NCI-H2196 (cell line): ENCODE measurements at regions not wholly inside any gene's neighbourhood (a gene's known extent, or its start where the extent isn't known, plus 50 kb on each side); places are given as distances from the start of the nearest gene placed in this dataset.
"Not testable (repeated sequence)": the region's sequence is repeated elsewhere in the genome, so short reads cannot be mapped to it uniquely, and the experiment has no call there.

Experiments
- DNase-seq: peaks from one replicate; lab custom pipeline; 2025; ENCODE audit not compliant: unreplicated experiment; lab: John Stamatoyannopoulos, UW

DNA sequence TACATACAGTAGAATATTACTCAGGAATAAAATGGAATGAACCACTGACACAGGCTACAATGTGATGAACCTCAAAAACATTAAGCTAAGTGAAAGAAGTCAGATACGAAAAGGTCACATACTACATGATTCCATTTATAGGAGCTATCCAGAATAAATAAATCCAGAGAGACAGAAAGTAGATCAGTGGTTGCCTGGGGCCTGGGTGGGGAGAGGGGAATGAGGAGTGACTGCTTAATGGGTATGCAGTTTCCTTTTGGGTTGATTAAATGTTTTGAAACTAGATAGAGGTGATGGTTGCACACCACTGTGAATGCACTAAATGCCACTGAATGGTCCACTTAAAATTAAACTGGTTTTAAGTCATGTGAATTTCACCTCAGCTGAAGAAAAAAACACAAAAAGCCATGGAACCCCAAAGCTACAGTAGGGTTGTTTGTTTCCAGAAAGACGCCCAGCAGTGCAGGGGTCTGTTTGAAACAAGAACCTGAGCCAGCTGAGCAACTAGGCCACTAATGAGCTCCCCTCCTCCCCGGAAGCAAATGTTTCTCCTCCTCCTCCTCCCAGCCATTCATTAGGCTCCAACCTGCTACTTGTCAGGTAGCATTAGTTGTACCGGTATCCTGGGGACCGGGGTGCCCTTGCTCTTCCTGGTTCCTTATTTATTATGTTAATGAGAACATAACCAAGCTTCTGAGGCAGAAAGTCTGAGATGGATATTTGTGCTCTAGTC lies 168.4 kb downstream of the EVX1 start:
- DNase-seq = no peak

DNA sequence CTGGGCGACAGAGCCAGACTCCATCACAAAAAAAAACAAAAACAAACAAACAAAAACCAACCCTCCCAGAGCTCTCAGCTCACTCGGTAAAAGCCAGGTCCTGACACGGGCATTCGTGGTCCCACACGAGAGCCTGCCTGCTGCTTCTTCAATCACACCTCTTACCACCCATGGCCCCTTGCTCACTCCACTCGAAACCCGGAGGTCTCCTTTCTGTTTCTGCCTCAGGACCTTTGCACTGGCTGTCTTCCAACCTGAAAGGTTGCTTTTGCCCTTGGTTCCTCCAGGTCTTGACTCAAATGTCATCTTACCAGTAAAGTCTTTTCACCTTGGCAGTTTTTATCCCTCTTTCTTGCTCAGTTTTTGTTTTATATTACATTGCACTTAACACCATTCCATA lies 169.6 kb downstream of the EVX1 start:
- no peak for DNase-seq

DNA sequence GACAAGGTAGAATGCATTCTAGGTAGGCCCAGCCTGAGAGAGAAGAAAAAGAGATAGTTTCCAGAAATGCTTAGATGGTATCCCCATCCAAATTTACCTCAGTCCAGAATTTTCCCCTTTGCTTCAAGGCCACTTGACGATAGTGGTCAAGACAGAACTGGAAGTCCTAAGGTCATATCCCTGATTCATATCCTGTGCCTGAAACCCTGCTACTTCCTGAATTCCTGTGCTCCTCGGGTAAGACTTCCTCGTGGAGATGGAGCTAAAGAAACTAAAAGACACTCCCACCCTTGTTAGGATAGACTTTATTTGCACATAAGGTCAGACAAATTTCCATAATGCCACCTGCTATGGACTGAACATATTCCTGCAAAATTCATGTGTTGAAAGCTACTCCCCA lies 175.9 kb downstream of the EVX1 start:
- DNase-seq = no peak

DNA sequence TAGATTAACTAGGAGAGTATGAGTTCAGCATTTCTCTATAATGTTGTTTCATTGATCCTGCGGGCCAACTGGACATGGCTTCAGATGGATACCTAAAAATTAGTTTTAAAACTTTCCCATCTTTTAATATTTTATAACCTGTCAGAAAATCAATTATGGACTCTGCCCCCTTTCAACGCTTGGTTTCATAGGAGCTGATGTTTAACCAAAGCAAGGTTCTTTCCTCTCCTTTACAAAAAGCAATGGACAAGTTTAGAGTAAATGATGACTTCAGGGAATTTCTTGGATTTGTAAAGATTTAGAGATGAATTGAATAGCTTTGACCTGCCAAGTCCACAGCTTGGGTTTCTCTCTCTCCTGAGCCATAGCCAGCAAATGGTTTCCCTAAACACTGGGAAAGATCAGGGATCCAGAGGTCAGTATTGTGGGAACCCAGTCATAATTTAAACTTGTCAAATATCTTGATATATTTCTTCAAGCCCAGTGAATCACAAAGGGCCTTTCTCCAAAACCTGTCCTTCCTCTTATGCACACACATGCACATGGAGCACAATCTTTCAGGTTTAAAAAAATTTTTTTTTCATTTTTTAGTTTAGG lies 177.1 kb downstream of the EVX1 start:
- DNase-seq = no peak

DNA sequence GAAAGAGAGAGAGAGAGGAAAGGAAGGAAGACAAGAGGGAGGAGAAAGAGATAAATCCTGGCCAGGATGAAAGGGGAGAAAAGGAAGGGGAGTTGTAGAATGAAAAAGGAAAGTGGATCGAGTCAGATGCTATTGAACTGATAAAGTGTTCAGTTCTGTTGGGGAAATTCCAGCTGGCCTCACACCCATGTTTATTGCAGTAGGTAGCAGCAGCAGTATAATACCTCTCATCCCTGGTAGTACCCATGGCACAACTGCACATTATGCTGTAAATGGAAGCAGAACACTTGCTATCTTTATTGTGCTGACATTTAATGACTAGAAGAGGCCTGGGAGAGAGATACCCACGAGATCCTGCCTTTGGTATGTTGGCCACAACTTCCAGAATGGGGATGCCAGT lies 178.1 kb downstream of the EVX1 start:
- no peak for DNase-seq

DNA sequence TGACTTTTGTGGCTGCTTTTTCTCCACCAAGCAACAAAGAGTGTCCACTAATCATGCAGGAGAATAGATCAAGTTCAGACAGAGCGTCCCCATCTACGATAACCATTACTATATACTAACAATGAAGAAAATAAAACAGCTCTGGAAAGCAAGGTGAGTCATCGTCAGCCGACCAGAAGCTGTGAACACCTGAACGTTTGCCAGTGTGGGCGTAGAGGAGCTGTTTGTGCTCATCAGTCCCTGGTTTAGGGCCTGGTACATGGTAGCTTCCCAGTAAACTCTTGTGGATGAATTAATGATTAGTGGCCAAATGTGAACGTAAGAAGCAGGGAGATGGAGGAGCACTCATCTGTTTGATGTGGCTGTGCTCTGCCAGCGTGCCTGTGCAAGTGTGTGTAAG lies 180.7 kb downstream of the EVX1 start:
- no peak for DNase-seq

DNA sequence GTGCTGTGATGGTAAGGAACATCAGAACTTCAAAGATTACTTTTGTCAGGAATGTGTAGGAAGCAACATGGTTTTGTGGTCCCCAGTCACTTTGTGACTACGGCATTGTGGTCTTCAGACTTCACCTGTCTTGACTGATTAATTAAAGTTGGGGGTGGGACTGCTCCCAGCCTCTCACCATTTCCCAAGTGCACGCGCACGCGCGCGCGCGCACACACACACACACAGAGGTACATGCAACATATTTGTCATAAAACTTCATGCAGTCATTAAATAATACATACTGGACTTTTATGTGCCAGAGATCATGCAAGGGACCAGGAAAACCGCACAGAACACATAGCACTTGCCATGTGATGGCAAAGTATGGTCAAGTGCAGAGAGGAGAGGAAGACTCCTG lies 181.2 kb downstream of the EVX1 start:
- DNase-seq = no peak

DNA sequence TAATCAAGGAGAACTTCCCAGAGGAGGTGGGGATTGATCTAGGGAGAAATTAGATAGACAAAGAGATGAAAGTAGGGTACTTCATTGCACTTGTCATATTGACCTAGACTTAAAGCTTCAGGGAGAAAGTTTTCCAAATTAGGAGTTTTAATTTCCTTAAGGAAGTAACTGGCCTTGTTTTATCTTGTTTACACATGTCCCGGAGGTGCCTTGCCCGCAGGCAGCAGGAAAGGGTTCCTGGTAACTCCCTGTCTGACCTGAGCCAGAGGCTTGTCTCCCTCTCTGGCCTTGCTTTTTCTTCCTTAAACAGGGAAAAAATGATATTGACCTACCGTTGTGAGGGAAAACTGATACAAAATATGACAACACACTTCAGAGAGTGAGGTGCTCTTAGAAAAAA lies 181.6 kb downstream of the EVX1 start:
- no peak for DNase-seq

DNA sequence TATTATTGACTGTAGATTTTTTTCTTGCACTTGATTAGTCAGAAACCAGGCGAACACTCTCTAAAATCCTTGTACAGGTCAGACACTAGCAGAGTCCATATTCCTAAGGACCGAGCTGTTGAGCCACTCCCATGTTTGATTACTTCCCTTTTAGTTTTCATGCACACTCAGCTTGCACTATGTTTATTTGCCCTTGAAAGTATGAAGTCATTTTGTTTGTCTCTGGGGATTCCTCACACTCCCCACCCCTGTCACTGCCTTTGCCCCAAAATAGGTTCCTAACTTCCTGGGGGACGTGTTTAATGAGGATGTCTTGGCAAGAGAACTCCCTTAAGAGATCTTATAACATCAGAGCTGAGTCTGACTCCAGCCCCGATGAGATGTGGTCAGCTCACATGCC lies 182.1 kb downstream of the EVX1 start:
- no peak for DNase-seq

DNA sequence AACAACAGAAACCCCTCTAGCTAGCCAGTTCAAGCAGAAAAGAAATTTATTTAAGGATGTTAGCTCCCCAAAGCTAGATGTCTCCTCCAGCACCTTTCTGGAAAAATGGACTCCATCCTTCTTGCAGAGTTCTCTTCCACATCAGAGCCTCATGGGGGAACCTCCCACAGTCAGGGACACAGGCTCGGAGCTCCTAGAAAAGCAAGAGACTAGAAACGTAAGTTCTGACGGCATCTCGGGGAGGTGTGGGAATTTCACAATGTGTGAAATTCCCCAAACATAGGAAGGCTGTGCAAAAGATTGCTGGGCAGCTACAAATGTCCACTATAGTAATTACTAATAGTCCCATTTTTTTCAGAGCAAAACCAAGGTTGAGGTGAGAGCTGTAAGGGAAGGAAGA lies 184.8 kb downstream of the EVX1 start:
- DNase-seq = no peak

DNA sequence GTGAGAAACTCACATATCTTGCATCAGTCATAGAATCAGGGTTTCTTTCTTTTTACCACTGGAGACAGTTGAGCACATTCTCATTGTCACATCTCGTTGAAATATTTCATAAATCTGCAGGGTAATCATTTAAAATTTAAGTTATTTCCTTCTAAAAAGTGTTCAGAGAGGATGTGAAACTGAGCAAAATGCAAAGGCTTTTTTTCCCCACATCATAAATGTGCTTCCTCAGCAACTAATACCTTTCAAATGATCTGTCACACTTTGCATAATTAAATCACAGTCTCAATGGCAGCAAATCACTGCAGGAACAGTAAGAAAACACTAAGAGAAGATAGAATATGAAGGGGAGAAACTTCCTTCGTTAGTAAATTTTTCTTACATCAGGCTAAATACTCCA lies 187.5 kb downstream of the EVX1 start:
- DNase-seq = no peak

DNA sequence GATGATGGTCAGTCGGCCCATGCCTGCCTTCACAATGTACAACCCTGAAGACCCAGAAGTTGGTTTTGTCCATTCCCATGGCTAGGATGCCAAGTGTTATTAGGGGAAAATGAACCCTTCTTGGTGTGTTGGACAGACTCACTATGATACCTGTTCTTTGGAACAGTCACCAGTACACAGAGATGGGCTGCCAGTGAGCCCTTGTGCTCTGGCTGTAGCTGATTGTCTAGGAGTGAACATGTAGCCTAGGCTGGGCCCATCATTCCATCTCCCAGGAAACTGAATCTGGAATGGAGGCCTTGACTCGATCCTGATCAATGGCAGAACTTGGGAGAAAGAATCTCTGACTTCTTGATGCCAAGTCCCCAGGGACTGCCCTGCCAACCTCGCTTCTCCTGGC lies 188.9 kb downstream of the EVX1 start:
- no peak for DNase-seq

DNA sequence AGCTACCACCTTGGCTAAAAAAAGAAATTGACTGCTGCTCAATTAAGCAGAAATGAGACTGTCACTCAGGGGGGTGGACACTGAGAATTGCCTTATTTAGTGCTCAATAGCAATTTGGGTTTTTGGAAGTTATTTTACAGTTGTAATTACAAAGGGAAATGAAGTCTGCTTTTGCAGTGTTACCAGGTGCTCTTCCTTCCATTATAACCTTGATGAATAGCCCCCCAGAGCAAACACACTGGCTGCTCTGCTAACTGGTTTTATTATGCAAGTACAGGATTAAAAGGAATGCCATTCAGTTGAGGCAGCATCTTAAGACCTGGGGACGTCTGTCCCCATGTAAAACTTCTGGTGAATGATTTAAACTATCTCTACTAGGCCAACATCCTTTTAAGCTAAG lies 191.0 kb downstream of the EVX1 start:
- DNase-seq = no peak

DNA sequence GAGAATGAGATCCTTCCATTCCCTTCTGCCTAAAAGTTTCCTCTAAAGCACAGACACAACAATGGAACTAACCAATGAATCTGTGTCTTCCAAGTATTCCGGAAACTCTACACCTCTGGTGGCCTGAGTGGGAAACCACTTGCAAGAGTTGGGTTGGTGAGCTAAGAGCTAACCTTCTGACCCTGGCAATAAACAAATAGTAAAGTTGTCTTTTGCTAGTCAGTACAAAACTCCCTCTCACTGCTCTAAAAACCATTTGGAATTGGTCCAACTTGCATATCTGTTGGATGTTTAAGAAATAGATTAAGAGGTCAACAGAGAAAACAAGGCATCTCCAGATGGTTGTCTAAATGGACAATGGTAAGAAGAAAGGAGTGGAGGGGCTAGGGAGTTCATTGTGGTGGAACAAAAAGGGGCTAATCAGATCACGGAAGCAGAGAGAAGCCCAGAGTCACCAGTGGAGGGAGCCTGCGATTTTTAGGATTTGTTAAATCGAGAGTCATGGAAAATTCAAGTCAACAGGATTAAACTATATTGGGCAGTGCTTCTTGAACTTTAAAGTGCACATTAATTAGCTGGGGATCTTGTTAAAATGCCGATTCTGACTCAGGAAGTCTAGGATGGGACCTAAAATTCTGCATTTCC lies 192.3 kb downstream of the EVX1 start:
- DNase-seq = no peak

DNA sequence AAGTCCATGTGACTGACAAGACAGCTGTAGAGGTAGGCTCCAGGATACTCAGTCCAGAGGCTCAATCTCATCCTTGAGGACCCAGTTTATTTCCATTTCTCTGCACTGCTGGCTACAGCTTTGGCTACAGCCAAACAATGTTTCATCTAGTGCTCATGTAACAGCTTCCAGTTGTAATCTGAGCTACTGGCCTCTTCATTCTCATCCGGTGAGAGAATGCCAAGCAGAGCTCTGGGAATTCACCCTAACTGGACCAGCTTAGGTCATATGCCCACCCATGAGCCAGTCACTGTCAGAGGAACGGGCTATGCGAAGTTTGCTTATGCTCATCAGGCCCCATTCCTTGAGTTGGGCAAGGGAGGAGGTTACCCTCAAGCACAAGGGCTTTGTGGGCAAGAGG lies 192.9 kb downstream of the EVX1 start:
- no peak for DNase-seq

DNA sequence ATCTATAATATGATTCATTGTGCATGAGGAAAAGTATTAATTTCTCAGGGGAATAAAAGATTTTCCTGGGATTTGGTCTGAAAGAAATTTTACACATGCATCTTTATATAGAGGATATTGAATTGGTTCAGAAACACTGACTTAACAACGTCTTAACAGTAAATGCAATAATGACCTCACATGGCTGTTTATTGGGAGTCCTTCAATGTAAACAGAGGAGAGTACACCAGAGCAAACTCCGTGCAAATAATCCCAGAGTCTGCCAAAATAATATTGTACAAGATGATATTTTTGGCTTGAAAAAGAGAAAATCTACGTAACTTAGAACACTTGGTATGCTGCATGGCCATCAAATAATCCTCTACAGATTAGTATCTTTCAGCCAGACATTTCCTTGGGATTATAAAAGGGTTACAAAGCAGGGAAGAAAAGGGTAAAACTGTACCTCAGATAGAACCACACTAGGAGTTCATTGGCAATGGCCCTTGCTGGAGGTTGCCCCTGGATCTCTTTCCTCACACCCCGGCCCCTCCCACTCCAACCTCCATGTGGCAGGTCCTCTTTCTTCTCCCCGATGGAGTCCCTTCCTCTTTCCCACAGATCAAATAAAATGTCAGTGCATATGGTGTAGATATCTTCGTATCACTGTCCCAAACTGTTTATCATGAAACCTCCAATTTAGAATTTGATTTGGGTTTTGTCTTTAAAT lies 196.4 kb downstream of the EVX1 start:
- no peak for DNase-seq

DNA sequence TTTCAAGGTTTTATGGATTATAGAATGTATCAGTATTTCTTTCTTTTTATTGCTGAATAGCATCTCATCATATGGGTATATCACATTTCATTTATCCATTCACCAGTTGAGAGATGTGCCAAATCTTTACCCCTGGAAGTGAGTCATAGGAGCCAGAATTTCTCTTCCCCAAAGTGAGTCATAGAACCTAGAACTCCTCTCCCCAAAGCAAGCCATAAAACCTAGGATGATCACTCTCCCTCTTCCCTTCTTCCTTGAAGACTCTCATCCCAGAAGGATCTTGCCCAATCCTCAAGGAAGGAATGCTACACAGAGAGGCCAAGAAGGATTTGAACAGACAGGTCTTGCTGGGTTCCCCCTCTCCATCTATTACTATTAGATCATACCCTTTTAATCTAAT lies 199.9 kb downstream of the EVX1 start:
- no peak for DNase-seq

DNA sequence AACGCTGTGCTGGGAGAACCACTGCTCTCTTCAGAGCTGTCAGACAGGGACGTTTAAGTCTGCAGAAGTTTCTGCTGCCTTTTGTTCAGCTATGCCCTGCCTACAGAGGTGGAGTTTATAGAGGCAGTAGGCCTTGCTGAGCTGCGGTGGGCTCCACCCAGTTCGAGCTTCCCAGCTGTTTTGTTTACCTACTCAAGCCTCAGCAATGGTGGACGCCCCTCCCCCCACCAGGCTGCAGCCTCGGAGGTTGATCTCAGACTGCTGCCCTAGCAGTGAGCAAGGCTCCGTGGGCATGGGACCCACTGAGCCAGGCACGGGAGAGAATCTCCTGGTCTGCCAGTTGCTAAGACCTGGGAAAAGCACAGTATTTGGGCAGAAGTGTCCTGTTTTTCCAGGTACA lies 206.4 kb downstream of the EVX1 start:
- not testable (repeated sequence) for DNase-seq

DNA sequence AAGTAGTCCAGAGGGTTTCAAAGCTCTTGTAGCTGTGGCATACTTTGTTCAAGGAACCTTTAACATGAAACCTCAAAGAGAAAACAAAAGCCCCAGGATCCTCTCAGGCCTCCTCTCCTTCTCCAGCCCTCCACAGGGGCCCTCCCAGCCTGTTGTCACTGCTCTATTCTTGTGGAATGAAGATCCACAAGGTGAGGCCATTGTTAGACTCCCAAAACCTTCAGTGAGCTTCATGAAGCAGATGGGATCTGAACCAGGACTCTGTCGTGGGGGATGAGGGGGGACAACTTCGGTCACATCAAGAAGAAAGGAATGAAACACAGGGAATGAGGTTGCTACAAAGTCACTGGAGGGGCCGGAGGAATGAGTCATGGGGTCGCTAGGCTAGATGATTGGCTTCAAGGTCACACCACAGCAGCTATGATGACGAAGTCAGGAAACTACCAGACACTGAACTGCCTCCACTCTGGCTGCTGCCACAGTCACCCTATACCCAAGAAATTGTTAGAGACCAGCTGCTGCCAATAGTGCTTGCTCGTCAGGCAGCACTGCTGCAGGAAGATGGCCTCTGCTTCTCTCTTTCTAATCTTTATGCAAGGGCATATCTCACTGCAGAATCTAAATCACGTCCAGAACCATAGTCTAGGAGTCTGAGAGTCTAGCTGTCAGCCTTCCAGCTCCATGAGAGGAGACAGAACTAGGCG lies 208.8 kb downstream of the HIBADH start:
- peak; percentile 16 for DNase-seq

DNA sequence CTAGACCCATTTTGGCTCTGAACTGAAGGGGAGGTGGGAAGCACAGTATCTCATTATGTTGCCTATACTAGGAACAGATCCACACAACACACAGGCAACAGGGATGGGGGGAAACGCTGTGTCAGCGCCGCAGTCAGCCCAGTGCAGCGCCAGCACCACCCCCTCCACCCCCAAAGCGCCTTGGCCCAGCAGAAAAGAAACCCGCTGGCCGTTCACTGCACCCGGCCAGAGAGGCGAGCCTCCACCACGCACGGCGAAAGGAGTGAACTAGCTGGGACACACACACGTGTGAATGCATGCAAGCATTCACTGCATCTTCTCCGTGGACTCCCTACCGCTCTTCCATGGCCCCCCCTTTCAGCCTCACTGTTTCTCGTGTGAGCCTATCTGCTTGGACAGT lies 205.6 kb downstream of the HIBADH start:
- not testable (repeated sequence) for DNase-seq
